HG02763 (cell line): ENCODE measurements at regions not wholly inside any gene's neighbourhood (a gene's known extent, or its start where the extent isn't known, plus 50 kb on each side); places are given as distances from the start of the nearest gene placed in this dataset.

Experiments
- ATAC-seq: cut with Tn5 transposase; IDR thresholded peaks from one replicate; pipeline ENCODE4 v1.9.1; 2021; ENCODE audit warnings: mild to moderate bottlenecking, moderate library complexity; ENCODE audit not compliant: unreplicated experiment

DNA sequence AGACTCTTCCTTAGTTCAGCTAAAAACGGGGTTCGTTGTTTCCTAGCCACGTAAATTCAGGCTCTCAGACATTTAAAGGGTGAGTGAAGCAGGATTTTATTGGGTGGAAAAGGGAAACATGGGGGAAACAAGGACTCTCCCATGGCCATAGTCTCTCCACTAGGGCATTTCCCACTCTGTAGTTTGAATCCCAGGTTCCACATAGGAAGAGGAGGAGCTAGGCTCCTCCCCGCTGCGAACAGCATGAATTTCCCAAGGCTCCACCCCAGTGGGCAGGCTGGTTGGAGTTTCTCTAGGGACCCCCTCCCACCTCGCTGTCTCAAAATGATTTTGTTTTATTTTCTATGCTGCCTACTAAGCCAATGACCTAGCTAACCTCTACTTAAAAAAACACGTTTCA lies 2170.8 kb upstream of the PCDH20 start:
- ATAC-seq: no peak

DNA sequence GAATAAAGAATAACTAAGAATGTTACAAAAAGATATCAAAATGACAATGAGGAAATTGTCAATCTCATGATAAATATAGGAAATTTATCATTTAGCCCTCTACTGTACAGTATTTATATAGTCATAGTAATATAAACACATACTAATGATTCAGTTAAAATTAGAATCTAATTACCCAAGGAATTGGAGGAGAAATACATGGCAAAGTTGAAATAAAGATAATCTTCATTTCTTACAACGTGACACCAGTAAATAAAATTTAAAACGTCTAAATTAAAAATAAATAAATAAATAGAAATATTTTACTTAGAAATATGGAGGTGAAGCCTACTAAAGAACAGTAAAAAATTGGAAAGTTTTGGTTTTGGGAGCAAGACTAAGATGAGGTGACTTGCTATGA lies 2163.1 kb upstream of the PCDH20 start:
- ATAC-seq: no peak

DNA sequence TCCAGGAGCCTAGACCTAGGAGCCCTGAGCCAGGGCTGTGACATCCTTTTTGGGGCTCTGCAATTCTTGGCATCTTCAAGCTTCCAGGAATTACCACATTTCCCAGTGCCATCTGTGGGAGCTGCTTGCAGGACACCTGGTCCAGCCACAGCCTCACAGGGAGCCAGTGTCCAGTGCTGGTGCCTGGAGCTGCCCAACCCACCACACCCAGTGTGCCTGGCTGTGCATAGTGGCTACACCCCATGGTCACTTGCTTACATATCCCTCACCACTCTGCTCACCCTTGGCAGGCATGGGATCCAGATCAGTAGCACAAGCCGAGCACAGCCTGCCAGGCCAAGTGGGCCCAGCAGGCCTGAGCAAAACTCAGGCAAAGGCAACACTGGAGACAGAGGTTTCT lies 2151.4 kb upstream of the PCDH20 start:
- no peak for ATAC-seq

DNA sequence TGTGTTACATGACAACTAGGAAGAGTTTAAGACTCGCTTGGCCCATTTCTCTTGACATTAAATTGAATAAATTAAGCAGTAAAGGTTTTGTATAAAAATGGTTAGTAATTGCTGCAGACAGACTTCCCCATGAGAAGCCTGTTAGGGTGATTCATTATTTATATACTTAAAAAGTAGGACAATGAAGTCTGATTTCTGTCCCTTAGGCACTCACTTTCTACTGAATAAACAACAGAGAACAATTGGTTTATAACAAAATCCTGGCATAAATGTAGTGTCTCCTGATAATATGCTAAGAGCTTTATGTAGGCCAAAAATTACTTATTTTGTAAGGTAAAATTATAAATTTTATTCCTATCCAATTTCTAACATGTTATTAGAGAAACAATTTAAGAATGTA lies 2138.5 kb upstream of the PCDH20 start:
- ATAC-seq: no peak

DNA sequence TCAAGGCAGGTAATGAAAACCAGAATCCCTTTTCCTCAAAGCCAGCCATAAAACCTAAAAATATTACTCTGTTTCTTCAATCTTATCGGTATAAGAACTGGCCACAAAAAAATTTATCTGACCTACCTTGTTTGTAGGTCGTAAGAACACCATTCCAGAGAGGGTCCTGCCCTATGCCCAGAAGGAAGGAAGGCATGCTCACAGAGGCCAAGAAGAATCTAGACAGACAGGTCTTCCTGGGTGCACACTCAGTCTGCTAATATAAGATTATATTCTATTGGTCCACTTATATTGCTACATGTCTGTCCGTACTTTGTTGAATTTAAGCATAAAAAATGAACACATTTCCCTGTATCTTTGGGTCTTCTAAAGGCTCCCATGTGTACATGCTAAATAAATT lies 2136.1 kb upstream of the PCDH20 start:
- ATAC-seq: no peak

DNA sequence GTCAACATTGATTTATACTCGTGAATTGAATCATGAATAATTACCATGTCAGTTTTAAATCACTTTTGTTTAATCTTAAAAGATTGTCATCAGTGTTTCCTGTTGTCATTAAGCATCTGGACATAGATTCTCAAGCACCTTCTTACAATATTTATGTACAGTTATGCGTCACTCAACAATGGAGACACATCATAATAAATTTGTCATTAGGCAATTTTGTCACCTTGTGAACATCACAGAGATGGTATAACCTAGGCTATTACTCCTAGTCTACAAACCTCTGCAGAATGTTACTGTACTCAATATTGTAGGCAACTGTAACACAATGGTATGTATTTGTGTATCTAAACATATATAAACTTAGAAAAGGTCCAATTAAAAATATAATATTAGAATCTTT lies 2130.9 kb upstream of the PCDH20 start:
- ATAC-seq: no peak

DNA sequence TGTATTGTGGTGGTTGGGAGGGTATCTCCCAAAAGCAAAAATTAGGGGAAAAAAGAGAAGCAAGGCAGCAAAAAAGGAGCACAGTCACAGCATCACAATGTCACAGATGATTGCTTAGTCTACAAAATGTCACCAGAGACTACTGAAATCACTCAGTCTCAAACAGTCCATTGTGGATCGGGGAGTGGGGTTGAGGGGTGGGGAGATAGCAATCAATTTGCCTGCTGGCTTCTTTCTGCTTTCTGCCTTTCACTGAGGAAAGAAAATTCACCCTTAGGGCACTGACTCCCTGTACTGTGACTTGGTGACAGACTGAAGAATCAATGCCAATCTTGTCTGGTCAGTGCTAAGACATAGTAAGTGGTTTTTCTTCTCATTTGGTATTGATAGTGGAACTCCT lies 2127.1 kb upstream of the PCDH20 start:
- ATAC-seq: no peak

DNA sequence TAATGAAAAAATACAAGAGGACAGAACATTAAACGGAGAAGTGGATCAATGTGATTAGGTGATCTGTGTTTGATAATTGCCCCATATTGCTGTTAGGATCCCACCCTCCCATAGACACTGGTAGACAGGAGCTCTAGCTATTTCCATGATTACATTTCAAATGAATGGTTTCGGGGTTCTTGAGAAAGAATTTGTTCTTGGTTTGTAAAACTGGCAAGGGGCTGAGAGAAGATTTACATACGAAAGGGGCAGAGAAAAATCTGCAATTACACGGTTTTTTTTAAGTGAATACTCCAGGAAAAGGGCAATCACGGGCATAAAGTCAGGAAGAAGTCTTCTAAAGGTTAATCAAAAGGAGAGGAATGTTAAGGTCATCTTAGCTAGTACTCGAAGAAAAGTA lies 2125.7 kb upstream of the PCDH20 start:
- ATAC-seq: no peak

DNA sequence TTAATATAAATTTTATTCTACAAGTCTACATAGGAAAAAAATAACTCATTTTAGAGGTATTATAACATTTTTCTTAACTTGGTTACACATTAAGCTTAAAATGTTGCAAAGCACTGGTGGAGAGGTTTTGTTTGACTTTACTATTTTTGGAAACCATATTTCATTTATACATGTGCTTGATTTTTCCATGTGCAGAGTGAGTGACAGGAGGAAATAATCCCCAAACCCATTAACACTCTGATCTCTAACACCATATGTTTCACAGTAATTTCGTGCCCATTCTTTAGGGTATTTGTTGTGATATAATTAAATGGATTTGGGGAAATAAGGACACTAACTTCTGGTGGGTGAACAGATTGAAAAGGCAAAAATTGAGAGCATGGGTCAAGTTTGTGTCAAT lies 2124.4 kb upstream of the PCDH20 start:
- ATAC-seq: no peak

DNA sequence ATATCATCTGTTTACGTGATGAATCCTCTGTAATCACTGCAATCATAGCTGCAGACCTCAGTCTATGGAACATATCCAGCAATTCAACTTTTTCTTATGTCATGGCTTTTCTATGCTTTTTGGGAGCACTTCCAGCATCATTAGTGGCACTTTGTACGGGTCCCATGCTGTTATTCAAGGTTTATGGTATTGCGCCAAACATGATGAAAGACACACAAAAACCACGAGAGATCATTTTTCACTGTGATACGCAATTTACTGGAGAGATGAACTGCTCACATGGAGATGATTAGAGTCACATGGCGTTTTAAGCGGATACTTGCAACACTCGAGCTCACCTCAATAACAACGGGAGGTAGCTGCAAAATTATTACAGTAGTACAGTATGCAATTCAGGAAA lies 2101.7 kb upstream of the PCDH20 start:
- ATAC-seq: no peak

DNA sequence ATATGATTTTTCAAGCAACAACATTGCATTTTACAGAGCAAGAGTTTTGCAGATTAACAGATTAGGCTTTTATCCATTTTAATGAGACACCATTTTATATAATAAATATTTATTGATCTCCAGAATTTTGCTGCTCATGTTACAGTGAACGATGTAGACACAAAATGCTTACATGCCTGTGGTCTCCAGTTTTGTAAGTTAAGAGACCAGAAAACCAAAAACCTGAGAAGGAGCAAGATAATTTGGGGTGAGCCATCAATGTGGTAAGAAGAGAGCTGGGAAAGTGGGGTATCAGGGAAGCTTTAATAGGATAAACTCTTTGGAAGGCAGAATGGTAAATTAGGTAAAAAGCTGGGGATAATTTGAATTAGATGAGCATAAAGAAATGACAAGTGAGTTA lies 2100.5 kb upstream of the PCDH20 start:
- ATAC-seq: no peak

DNA sequence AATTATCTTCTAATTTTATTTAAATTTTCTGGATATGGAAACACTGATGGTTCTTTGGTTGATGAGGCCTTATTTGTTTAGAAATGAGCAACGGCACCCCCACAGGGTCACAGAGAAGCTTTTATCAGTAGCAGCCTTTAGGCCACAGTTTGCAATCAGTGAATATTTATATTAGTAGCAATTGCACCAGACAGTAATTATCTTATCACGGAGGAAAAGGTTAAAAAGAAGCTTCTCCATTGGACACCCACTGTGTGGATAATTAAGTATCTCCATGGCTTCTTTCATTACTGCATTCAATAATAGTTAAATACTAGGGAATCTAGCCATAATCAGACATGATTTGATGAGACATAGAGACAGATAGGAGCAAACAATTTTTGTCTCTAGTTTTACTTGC lies 2099.2 kb upstream of the PCDH20 start:
- ATAC-seq: no peak

DNA sequence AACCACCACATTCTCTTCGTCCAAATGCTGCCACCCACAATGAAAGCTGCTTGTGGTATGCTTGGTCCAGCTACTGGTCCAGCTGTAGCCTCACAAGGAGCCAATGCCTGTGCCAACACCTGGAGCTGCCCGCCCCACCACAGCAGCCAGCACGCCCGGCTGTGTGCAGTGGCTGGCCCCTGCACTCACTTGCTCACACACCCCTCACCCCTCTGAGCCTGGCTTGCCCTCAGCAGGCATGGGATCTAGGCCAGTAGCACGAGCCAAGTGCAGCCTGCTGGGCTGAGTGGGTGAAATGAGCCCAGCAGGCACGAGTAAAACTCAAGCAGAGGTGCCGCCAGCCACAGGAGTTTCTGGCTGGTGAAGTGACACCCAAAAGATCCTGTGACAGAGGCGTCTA lies 2096.4 kb upstream of the PCDH20 start:
- no peak for ATAC-seq

DNA sequence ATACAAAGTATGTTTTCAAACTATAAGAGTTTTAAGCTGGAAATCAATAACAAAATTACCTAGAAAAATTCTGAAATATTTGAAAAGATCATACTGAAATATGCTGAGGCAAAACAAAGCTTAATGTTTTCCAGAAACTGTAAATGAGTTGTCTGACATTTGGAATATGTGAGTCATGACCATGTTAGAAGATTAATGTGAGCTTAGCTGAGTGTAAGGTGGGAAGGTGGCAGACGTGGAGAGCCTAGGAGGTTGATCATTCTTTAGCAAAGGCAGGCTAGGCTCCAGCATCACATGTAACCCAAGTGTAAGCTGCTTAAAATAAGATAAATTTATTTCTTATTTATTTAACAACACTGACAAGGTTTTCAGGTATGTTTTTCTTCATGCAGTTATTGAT lies 2086.1 kb upstream of the PCDH20 start:
- no peak for ATAC-seq

DNA sequence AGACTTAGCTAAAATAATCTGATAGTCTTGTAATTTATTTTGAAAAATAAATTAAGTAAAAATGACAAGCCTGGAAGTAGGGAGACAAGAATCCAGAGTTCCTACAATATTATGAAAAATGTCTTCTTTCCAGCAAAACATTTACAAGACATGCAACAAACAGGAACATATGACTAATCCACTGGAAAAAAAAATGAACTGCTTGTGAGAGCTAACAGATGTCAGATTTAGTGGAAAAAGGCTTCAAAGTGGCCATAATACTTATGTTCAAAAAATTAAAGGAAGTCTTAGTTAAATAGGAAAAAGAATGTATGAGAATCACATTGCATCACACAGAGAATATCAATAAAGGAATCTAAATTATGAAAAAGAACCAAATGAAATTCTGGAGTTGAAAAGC lies 2082.0 kb upstream of the PCDH20 start:
- no peak for ATAC-seq

DNA sequence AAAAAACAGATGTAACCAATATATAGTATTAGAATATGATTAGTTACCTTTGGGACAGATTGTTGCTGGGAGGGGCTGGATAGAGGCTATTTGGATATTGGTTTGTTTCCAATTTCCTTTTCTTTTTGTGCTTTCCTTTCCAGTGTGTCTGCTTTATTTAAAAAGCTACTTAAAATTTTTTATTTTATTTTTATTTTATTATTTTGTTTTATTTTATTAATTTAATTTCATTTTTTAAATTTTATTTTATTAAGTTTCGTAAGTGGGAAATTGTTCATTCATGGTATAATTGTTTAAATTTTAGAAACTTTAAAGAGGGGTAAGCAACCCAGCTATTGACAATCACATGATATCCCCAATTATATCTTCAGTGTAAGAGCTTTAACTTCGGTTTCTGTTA lies 2077.0 kb upstream of the PCDH20 start:
- ATAC-seq: no peak

DNA sequence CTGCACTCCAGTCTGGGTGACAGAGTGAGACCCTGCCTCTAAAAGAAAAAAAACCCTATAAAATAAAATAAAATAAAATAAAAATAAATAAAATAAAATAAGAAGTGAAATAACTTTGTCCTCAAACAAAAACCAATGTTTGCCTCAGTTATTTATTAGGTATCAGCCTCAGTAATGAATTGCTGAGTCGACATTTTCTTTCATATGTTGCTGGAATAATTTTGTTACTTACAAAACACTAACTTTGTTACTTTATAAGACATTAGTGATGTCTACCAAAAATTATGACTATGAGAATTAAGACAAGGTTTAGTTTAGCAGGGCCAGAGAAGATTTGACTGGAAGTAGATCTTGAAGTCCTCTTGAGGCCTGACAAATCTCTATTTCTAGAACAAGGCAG lies 2074.5 kb upstream of the PCDH20 start:
- ATAC-seq: no peak

DNA sequence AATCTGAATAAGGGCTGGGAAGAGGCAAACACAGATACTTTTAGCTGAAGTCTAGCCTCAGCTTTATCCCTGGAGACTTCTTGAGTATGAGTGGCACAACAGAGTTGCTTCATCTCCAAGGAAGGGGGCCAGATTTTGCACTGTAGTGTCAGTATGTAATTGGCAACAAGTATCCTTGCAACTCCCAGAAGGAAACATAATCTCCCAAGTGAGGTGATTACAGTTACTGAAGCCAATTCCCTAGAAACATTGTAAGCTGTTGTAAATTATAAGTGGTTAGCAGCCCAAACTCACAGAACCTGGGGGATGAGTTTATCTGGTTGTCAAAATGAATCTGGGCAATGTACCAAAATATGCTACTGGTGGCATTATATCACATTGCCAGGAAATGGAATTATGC lies 2065.7 kb upstream of the PCDH20 start:
- no peak for ATAC-seq

DNA sequence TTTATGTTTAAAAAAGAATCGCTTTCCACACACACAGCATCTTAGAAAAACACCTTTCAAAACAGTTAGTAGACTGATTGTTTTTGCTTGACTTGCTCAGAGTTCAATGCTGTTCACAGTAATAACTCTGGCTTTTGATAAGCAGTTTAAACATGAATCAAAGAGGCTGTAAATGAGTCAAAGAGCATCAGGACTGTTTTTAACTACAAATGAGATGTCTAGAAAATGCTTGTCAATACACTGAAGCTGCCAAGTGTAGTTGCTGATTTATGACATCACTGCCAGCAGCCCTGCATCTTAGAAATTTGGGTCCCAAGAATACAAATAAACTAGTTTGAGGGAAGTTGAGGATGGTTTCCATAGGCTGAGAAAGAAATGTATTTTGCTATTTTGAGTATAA lies 2057.1 kb upstream of the PCDH20 start:
- ATAC-seq: no peak

DNA sequence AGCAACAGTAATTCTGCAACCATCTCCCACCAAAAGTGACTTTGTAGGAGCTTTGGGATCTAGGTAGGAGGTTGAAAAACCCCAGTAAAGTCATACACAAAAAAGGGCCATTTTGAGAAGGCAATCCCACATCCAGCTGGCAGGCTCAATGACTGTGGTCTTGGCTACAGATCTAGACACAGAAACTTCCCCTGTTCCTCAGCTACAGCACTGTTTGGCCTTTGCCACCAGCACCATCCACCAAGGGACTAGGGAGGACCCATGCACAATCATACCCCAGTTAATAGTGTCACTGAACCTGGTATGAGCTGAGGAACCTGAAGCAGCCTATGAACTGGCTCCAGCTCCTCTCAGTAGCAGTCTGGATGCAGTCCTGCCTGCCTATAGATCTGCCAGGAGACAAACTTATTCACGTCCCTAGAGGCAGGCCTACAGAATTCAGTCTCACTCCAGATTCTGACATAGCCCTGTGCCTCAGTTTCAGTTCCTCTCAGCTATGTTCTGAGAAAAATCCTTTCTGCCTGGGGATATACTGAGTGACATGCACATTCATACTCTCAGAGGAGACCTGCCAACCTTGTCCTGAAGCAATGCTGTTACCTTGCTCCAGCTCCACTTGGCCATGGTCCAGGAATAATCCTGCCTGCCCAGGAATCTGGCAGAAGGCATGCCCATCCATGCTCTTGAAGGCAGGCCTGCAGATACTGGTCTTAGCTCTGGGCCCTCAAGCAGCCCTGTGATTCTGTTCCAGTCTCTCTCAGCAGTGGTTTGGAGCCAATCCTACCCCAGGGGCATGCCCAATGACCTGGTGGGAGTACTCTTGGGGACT lies 2048.3 kb upstream of the PCDH20 start:
- ATAC-seq: peak; percentile 65

DNA sequence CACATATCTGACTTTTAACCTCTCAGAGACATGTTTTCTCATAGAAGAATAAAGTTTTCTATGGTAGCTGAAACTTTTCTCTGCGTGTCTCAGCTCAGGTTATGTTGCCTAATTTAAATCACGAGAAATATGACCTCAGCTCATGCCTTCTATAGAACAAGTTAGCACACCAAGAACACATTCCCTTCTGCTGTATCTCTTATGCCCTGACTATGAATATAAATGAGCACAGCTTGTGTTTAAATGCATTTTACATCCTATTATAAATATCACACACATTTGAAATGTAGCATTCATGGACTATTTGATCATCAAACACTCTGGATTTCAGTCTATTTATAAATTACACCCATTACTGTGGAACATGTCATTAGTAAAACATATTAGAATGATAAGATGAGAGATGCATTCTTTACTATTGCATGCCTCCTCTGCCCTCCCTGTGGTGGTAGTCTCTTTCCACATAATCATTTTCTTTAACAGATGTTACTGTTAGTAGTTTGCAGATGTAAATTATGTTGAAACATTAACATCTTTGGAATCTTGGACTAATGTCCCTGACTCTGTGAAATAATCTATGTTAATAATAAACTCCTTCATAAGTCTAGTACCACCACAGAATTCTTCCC lies 2044.9 kb upstream of the PCDH20 start:
- no peak for ATAC-seq

DNA sequence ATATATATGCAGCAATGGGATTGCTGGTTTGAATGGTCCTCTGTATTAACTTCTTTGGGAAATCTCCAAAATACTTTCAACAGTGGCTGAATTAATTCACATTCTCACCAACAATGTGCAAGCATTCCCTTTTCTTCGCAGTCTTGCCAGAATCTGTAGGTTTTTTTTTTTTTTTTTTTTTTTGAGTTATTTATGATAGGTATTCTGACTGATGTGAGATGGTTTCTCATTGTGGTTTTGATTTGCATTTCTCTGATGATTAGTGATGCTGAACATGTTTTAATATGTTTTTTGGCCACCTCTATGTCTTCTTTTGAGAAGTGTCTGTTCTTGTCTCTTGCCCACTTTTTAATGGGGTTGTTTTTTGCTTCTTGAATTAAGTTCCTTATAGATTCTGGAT lies 2041.5 kb upstream of the PCDH20 start:
- ATAC-seq: no peak

DNA sequence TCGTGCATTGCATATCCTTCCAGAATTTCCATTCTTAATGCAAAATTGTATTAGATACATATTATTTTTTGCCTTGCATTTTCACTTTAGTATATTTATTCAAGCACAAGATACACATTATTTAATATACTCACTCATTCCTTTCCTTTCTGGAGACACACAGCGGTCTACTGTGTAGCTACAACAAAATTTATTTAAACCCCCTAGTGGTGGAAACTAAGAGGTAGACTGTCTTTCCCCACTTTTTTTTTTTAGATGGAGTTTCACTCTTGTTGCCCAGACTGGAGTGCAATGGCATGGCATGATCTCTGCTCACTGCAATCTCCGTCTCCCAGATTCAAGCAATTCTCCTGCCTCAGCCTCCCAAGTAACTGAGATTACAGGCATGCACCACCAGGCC lies 2040.3 kb upstream of the PCDH20 start:
- no peak for ATAC-seq
